ENCODE measurements at regions not wholly inside any gene's neighbourhood (a gene's known extent, or its start where the extent isn't known, plus 50 kb on each side); places are given as distances from the start of the nearest gene placed in this dataset.

DNA sequence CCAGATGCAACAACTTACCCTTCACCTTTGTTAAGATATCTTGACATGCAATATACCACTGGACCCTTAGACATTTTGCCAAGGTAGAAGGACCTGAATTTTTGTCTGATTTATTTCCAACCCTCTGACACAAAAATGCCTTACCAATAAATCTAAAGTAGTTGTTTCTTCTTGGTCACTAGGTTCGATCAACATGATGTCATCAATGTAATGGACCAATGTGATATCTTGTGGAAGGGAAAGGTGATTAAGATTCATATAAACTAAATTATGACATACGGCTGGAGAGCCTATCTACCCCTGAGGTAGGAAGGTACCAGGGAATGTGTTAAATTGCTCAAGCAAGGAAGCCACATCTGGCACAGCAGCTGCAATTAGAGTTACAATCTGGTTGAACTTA, 67.7 kb upstream of the SERPINE2 start:
- no peak overlapping the region for H3K9ac ChIP-seq (replicated peaks; ENCODE audit: extremely low read depth, insufficient read depth, low read length)
- H3K9me3 ChIP-seq (replicated peaks; ENCODE audit: control insufficient read depth, insufficient read depth, low read length), result no peaks in the 10 kb centered on the region
- H3K79me2 ChIP-seq (ENCODE audit: control insufficient read depth, insufficient read depth, low read length), result no peaks in the 10 kb centered on the region
- H2AFZ ChIP-seq (ENCODE audit: low read depth, low read length), result no peak overlapping the region
- no peak for FAIRE-seq
- TF ChIP-seq JUN (IDR thresholded peaks at IDR 0.05; ENCODE audit: borderline replicate concordance, insufficient read depth, insufficient read length, low read depth) (no peak), FOS (IDR thresholded peaks at IDR 0.05; ENCODE audit: borderline replicate concordance, insufficient read depth, low read length) (no peak), POLR2AphosphoS5 (IDR thresholded peaks at IDR 0.05; ENCODE audit: insufficient read depth, low read depth, low read length) (no peak), POLR2A (IDR thresholded peaks at IDR 0.05; ENCODE audit: low read depth, low read length) (no peak)
- TF ChIP-seq, protein P1, sequence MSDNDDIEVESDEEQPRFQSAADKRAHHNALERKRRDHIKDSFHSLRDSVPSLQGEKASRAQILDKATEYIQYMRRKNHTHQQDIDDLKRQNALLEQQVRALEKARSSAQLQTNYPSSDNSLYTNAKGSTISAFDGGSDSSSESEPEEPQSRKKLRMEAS (IDR thresholded peaks at IDR 0.05; ENCODE audit: insufficient read depth, insufficient read length), result no peak
- no peaks in the 10 kb centered on the region for H4K20me1 ChIP-seq (replicated peaks; ENCODE audit: control insufficient read depth, extremely low read depth, insufficient read depth, low read length)
- DNase-seq (ENCODE audit: low read depth, low spot score), result no peak
- ChIA-PET CTCF (no interaction called here), POLR2A (no interaction called here)
- H3K4me3 ChIP-seq (replicated peaks in 1 of 3; ENCODE audit: insufficient read depth in 1 of 3, low read depth in 1 of 3, low read length in 3 of 3), result no peak overlapping the region
- BruUV-seq (replicated peaks), result no TSS peak
- H3K27ac ChIP-seq (ENCODE audit: insufficient read depth, low read depth, low read length), result no peak overlapping the region
- intact Hi-C loops (cut with micrococcal nuclease) (no loop called here), dilution Hi-C loops (cut with MboI; ENCODE audit: extremely low pct_ligation_motif_present, low sequenced_read_pairs) (no loop called here)
- no peaks in the 10 kb centered on the region for H3K4me1 ChIP-seq (ENCODE audit: control insufficient read depth, extremely low read depth, insufficient read depth, low read length)
- H3K4me2 ChIP-seq (ENCODE audit: insufficient read depth, low read length), result no peak overlapping the region
- H3K36me3 ChIP-seq (ENCODE audit: control insufficient read depth in 2 of 2, extremely low read depth in 1 of 2, insufficient read depth in 2 of 2, low read length in 2 of 2), result no peaks in the 10 kb centered on the region
- no peaks in the 10 kb centered on the region for H3K27me3 ChIP-seq (ENCODE audit: control insufficient read depth in 2 of 2, insufficient read depth in 2 of 2, low read length in 2 of 2)
- no peaks in the 10 kb centered on the region for H3K9me1 ChIP-seq (replicated peaks; ENCODE audit: control insufficient read depth, extremely low read depth, insufficient read depth, low read length)

DNA sequence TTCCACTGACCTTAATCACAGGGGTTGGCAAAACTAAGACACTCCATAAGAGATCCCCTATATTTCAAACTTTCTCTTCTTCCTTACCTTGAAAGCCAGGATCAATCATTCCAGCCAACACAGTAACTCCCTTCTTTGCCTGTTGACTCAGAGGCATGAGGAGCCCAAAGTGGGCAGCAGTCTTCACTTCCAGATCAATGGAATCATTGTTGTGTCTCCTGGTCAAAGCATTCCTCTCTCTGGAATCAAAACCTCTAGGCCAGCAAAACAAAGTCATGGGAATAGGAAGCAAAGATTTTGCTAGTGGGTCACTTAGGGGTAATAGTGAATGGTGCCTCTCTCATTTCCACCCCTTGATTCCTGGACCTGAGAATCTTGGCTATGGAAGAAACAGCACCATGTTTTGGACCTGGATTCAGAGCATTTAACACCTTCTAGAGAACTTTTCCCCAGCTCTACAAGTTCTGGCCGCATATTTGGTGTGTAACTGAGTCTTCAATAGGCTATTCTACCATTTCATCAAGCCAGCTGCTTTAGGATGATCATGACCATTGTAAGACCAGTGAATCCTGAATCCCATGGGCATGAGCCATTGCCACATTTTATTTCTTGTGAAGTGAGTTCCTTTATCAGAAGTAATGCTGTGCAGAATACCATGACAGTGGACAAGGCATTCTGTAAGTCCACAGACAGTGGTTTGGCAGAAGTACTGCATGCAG, 65.7 kb upstream of the SERPINE2 start:
- DNase-seq (ENCODE audit: low read depth, low spot score), result no peak
- Histone ChIP-seq H3K79me2 (ENCODE audit: control insufficient read depth, insufficient read depth, low read length) (no peaks in the 10 kb centered on the region), H3K27me3 (ENCODE audit: control insufficient read depth in 2 of 2, insufficient read depth in 2 of 2, low read length in 2 of 2) (no peaks in the 10 kb centered on the region), H3K36me3 (ENCODE audit: control insufficient read depth in 2 of 2, extremely low read depth in 1 of 2, insufficient read depth in 2 of 2, low read length in 2 of 2) (no peaks in the 10 kb centered on the region), H2AFZ (ENCODE audit: low read depth, low read length) (no peak overlapping the region), H3K4me3 (replicated peaks in 1 of 3; ENCODE audit: insufficient read depth in 1 of 3, low read depth in 1 of 3, low read length in 3 of 3) (no peak overlapping the region), H3K9me3 (replicated peaks; ENCODE audit: control insufficient read depth, insufficient read depth, low read length) (no peaks in the 10 kb centered on the region), H3K4me1 (ENCODE audit: control insufficient read depth, extremely low read depth, insufficient read depth, low read length) (no peaks in the 10 kb centered on the region), H3K4me2 (ENCODE audit: insufficient read depth, low read length) (no peak overlapping the region), H4K20me1 (replicated peaks; ENCODE audit: control insufficient read depth, extremely low read depth, insufficient read depth, low read length) (no peaks in the 10 kb centered on the region), H3K9ac (replicated peaks; ENCODE audit: extremely low read depth, insufficient read depth, low read length) (no peak overlapping the region), H3K27ac (ENCODE audit: insufficient read depth, low read depth, low read length) (no peak overlapping the region), H3K9me1 (replicated peaks; ENCODE audit: control insufficient read depth, extremely low read depth, insufficient read depth, low read length) (no peaks in the 10 kb centered on the region)
- TF ChIP-seq EZH2 (IDR thresholded peaks at IDR 0.05; ENCODE audit: borderline replicate concordance, low read depth, low read length, severe bottlenecking) (no peak), POLR2AphosphoS5 (IDR thresholded peaks at IDR 0.05; ENCODE audit: insufficient read depth, low read depth, low read length) (no peak), POLR2A (IDR thresholded peaks at IDR 0.05; ENCODE audit: low read depth, low read length) (no peak), GATA2 (IDR thresholded peaks at IDR 0.05; ENCODE audit: insufficient read depth, insufficient read length, low read depth, low read length) (no peak), JUN (IDR thresholded peaks at IDR 0.05; ENCODE audit: borderline replicate concordance, insufficient read depth, insufficient read length, low read depth) (no peak), FOS (IDR thresholded peaks at IDR 0.05; ENCODE audit: borderline replicate concordance, insufficient read depth, low read length) (no peak), MYC (IDR thresholded peaks at IDR 0.05; ENCODE audit: low read depth, low read length) (no peak)
- TF ChIP-seq, protein P2, sequence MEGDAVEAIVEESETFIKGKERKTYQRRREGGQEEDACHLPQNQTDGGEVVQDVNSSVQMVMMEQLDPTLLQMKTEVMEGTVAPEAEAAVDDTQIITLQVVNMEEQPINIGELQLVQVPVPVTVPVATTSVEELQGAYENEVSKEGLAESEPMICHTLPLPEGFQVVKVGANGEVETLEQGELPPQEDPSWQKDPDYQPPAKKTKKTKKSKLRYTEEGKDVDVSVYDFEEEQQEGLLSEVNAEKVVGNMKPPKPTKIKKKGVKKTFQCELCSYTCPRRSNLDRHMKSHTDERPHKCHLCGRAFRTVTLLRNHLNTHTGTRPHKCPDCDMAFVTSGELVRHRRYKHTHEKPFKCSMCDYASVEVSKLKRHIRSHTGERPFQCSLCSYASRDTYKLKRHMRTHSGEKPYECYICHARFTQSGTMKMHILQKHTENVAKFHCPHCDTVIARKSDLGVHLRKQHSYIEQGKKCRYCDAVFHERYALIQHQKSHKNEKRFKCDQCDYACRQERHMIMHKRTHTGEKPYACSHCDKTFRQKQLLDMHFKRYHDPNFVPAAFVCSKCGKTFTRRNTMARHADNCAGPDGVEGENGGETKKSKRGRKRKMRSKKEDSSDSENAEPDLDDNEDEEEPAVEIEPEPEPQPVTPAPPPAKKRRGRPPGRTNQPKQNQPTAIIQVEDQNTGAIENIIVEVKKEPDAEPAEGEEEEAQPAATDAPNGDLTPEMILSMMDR (IDR thresholded peaks at IDR 0.05; ENCODE audit: extremely low read depth in 1 of 2, insufficient read depth in 1 of 2, low read depth in 1 of 2, low read length in 2 of 2), result no peak
- TF ChIP-seq, protein P1 (IDR thresholded peaks at IDR 0.05; ENCODE audit: insufficient read depth, insufficient read length), result no peak
- intact Hi-C loops (cut with micrococcal nuclease), result no loop called here
- ChIA-PET POLR2A (no interaction called here), CTCF (no interaction called here)
- dilution Hi-C loops (cut with MboI; ENCODE audit: extremely low pct_ligation_motif_present, low sequenced_read_pairs), result no loop called here
- no TSS peak for BruUV-seq (replicated peaks)
- no peak for FAIRE-seq

Measured in endothelial cell of umbilical vein (primary cell).